ENCODE measurements at regions not wholly inside any gene's neighbourhood (a gene's known extent, or its start where the extent isn't known, plus 50 kb on each side); places are given as distances from the start of the nearest gene placed in this dataset.
"Not testable (repeated sequence)": the region's sequence is repeated elsewhere in the genome, so short reads cannot be mapped to it uniquely, and the experiment has no call there.

DNA sequence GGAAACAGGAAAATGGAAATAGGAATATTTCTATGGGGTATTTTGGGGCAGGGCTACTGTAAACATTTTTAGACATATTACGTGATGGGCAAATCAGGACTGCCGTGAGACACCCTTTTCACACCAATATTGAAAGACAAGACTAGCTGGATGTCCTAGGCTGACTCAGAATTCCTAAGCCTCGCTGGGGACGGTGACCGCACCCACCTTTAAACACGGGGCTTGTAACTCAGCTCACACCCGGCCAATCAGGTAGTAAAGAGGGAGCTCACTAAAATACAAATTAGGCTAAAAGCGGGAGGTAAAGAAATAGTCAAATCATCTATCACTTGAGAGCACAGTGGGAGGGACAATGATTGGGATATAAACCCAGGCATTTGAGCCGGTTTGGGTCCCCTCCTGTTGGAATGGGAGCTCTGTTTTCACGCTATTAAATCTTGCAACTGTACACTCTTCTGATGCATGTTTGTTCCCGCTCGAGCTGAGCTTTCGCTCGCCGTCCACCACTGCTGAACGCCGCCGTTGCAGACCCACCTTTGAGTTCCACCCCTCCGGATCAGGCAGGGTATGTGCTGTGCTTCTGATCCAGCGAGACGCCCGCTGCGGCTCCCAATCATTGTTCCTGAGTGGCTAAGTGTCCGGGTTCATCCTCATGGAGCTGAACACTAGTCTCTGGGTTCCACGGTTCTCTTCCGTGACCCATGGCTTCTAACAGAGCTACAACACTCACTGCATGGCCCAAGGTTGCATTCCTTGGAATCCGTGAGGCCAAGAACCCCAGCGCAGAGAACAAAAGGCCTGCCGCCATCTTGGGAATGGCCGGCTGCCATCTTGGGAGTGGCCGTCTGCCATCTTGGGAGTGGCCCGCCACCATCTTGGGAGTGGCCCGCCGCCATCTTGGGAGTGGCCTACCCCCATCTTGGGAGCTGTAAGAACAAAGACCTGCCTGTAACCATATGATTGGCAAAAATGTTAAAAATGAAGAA is 152.6 kb downstream of the CRLF2 start:
- Mint-ChIP-seq H3K4me3 (no peak overlapping the region), H3K27ac (no peak overlapping the region), H3K4me1 (no peaks in the 10 kb centered on the region), H3K9me3 (peaks cover 29% of the 10 kb centered on the region), H3K36me3 (ENCODE audit: low read depth) (no peaks in the 10 kb centered on the region), H3K27me3 (ENCODE audit: low read depth, poor library complexity) (peaks cover 27% of the 10 kb centered on the region)
- no peak for DNase-seq
- TF ChIP-seq, protein P1, sequence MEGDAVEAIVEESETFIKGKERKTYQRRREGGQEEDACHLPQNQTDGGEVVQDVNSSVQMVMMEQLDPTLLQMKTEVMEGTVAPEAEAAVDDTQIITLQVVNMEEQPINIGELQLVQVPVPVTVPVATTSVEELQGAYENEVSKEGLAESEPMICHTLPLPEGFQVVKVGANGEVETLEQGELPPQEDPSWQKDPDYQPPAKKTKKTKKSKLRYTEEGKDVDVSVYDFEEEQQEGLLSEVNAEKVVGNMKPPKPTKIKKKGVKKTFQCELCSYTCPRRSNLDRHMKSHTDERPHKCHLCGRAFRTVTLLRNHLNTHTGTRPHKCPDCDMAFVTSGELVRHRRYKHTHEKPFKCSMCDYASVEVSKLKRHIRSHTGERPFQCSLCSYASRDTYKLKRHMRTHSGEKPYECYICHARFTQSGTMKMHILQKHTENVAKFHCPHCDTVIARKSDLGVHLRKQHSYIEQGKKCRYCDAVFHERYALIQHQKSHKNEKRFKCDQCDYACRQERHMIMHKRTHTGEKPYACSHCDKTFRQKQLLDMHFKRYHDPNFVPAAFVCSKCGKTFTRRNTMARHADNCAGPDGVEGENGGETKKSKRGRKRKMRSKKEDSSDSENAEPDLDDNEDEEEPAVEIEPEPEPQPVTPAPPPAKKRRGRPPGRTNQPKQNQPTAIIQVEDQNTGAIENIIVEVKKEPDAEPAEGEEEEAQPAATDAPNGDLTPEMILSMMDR (IDR thresholded peaks at IDR 0.05), result no peak

GRCh38 chrX:1053600-1053999 is 158.8 kb downstream of the CRLF2 start:
- peaks cover 40% of the 10 kb centered on the region for H3K9me3 Mint-ChIP-seq
- not testable (repeated sequence) for H3K27ac Mint-ChIP-seq; H3K4me1 Mint-ChIP-seq; H3K36me3 Mint-ChIP-seq (ENCODE audit: low read depth); DNase-seq; H3K4me3 Mint-ChIP-seq; H3K27me3 Mint-ChIP-seq (ENCODE audit: low read depth, poor library complexity)

DNA sequence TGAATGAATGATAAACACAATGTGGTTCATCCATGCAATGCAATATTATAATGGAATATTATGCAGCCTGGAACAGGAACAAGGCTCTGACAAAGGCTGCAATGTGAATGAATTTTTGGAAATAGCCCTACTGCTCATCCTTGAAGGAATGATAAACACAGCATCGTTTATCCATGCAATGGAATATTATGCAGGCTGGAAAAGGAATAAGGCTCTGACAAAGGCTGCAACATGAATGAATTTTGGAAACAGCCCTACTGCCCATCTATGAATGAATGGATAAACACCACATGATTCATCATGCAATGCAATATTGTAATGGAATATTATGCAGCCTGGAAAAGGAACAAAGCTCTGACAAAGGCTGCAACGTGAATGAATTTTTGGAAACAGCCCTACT is 159.4 kb downstream of the CRLF2 start:
- H3K4me3 Mint-ChIP-seq, result no peak overlapping the region
- H3K27ac Mint-ChIP-seq, result no peak overlapping the region
- H3K36me3 Mint-ChIP-seq (ENCODE audit: low read depth), result no peaks in the 10 kb centered on the region
- TF ChIP-seq, protein P1 (IDR thresholded peaks at IDR 0.05), result no peak
- DNase-seq, result no peak
- peaks cover 40% of the 10 kb centered on the region for H3K9me3 Mint-ChIP-seq
- no peaks in the 10 kb centered on the region for H3K4me1 Mint-ChIP-seq
- peaks cover 4% of the 10 kb centered on the region for H3K27me3 Mint-ChIP-seq (ENCODE audit: low read depth, poor library complexity)

DNA sequence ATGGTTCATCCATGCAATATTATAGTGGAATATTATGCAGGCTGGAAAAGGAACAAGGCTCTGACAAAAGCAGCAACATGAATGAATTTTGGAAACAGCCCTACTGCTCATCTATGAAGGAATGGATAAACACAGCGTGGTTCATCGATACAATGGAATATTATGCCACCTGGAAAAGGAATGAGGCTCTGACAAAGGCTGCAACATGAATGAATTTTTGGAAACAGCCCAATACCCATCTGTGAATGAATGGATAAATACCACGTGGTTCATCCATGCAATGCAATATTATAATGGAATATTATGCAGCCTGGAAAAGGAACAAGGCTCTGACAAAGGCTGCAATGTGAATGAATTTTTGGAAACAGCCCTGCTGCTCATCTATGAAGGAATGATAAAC is 160.4 kb downstream of the CRLF2 start:
- no peak overlapping the region for H3K27ac Mint-ChIP-seq
- peaks cover 5% of the 10 kb centered on the region for H3K27me3 Mint-ChIP-seq (ENCODE audit: low read depth, poor library complexity)
- H3K36me3 Mint-ChIP-seq (ENCODE audit: low read depth), result no peaks in the 10 kb centered on the region
- H3K4me1 Mint-ChIP-seq, result no peaks in the 10 kb centered on the region
- TF ChIP-seq, protein P1 (IDR thresholded peaks at IDR 0.05), result no peak
- H3K4me3 Mint-ChIP-seq, result no peak overlapping the region
- DNase-seq, result no peak
- peaks cover 45% of the 10 kb centered on the region for H3K9me3 Mint-ChIP-seq

DNA sequence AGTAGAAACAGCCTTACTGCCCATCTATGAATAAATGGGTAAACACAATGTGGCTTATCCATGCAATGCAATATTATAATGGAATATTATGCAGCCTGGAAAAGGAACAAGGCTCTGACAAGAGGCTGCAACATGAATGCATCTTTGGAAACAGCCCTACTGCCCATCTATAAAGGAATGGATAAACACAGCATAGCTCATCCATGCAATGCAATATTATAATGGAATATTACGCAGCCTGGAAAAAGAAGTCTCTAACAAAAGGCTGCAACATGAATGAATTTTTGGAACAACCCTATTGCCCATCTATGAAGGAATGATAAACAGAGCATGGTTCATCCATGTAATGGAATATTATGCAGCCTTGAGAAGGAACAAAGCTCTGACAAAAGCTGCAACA is 161.0 kb downstream of the CRLF2 start:
- peaks cover 3% of the 10 kb centered on the region for H3K27me3 Mint-ChIP-seq (ENCODE audit: low read depth, poor library complexity)
- no peaks in the 10 kb centered on the region for H3K36me3 Mint-ChIP-seq (ENCODE audit: low read depth)
- no peaks in the 10 kb centered on the region for H3K4me1 Mint-ChIP-seq
- TF ChIP-seq, protein P1 (IDR thresholded peaks at IDR 0.05), result no peak
- DNase-seq, result no peak
- H3K27ac Mint-ChIP-seq, result no peak overlapping the region
- H3K4me3 Mint-ChIP-seq, result no peak overlapping the region
- H3K9me3 Mint-ChIP-seq, result peaks cover 45% of the 10 kb centered on the region

DNA sequence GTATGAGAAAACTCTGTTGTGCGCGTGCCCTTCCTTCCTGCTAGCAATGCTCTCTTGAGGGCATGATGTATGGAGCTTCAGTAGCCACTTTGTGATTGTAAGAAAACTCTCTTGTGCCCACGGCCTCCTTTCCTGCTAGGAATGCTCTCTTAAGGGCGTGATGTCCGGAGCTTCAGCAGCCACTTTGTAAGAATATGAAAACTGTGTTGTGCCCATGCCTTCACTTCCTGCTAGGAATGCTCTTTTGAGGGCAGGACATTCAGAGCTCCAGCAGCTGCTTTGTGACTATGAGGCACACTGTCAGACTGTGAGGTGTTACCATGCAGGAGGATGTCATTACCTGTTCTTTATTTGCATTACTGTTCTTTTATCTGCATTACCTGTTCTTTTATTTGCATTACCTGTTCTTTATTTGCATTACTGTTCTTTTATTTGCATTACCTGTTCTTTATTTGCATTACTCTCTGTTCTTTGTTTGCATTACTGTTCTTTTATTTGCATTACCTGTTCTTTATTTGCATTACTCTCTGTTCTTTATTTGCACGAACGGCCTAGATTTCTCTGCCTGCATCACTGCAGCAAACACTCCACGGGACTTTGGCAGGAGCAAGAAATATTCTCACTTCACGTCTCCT is 166.7 kb downstream of the CRLF2 start:
- DNase-seq, result no peak
- TF ChIP-seq, protein P1 (IDR thresholded peaks at IDR 0.05), result no peak
- Mint-ChIP-seq H3K4me1 (no peaks in the 10 kb centered on the region), H3K27ac (no peak overlapping the region), H3K27me3 (ENCODE audit: low read depth, poor library complexity) (peaks cover 6% of the 10 kb centered on the region), H3K9me3 (peaks cover 28% of the 10 kb centered on the region), H3K36me3 (ENCODE audit: low read depth) (no peaks in the 10 kb centered on the region), H3K4me3 (no peak overlapping the region)
